Endothelial cell of umbilical vein (primary cell): ENCODE measurements at regions not wholly inside any gene's neighbourhood (a gene's known extent, or its start where the extent isn't known, plus 50 kb on each side); places are given as distances from the start of the nearest gene placed in this dataset.

Experiments
- BruUV-seq: library from RNA; stranded (reverse); fragments of 400-500 nt; replicated peaks from 2 replicates; lab custom pipeline; 2021; lab: Mats Ljungman, UMichigan
- CTCF ChIA-PET: fragments of 300-600, 350-600 bp; sonication (Branson Sonifier 250); formaldehyde crosslinking; loops from one replicate; lab custom pipeline; 2021; ENCODE audit warnings: antibody characterized with exemption, inconsistent platforms; lab: Charles Lee
- POLR2A ChIA-PET: fragments of 300-600, 350-600 bp; sonication (Branson Sonifier 250); formaldehyde crosslinking; loops from one replicate; lab custom pipeline; 2021; ENCODE audit warnings: antibody characterized with exemption, inconsistent platforms; lab: Charles Lee
- DNase-seq: peaks from one replicate; pipeline ENCODE4 v3.0.0-alpha.2; 2011; ENCODE audit warnings: low read depth, low spot score
- FAIRE-seq: peaks from 2 replicates; lab custom pipeline; 2011; peaks lifted over from hg19 to GRCh38; lab: Jason Lieb, UNC
- H2AFZ ChIP-seq: 2 replicates; pipeline ENCODE4 v1.6.0; 2012; ENCODE audit warnings: low read depth, low read length, control low read depth, inconsistent platforms
- H3K27ac ChIP-seq: 2 replicates; pipeline ENCODE4 v1.5.1; 2011; ENCODE audit warnings: low read depth, mild to moderate bottlenecking, control low read depth, low read length, moderate library complexity; ENCODE audit not compliant: insufficient read depth
- H3K27me3 ChIP-seq, 2 experiments: 2 replicates each; pipeline versions ENCODE4 v1.6.0 to v1.6.1; 2011; ENCODE audit warnings: low read length in 2 of 2, mixed read lengths in 1 of 2; ENCODE audit not compliant: control insufficient read depth in 2 of 2, insufficient read depth in 2 of 2
- H3K36me3 ChIP-seq, 2 experiments: 2 replicates in 1 of 2; 3 replicates in 1 of 2; pipeline ENCODE4 v1.5.1; 2011; ENCODE audit warnings: low read length in 2 of 2, mild to moderate bottlenecking in 1 of 2, moderate library complexity in 1 of 2; ENCODE audit not compliant: control insufficient read depth in 2 of 2, insufficient read depth in 2 of 2; ENCODE audit errors: extremely low read depth in 1 of 2
- H3K4me1 ChIP-seq: 3 replicates; pipeline ENCODE4 v1.5.1; 2011; ENCODE audit warnings: mild to moderate bottlenecking, low read length; ENCODE audit not compliant: control insufficient read depth, insufficient read depth; ENCODE audit errors: extremely low read depth
- H3K4me2 ChIP-seq: 2 replicates; pipeline ENCODE4 v1.6.1; 2011; ENCODE audit warnings: low read length, control low read depth, mixed read lengths; ENCODE audit not compliant: insufficient read depth
- H3K4me3 ChIP-seq, 3 experiments: fragments of 200-600 bp in 1 of 3; sonication (generic), shearing (Covaris generic) in 1 of 3; replicated peaks in 1 of 3; 2 replicates each; pipeline ENCODE4 v1.5.1; 2011 to 2016; ENCODE audit warnings: control low read depth in 3 of 3, low read length in 3 of 3, mild to moderate bottlenecking in 2 of 3, inconsistent platforms in 1 of 3, low read depth in 1 of 3, moderate library complexity in 1 of 3; ENCODE audit not compliant: insufficient read depth in 1 of 3
- H3K79me2 ChIP-seq: 2 replicates; pipeline ENCODE4 v1.6.0; 2012; ENCODE audit warnings: low read length, inconsistent platforms; ENCODE audit not compliant: control insufficient read depth, insufficient read depth
- H3K9ac ChIP-seq: replicated peaks from 2 replicates; pipeline ENCODE3; 2011; ENCODE audit warnings: low read length, control low read depth; ENCODE audit not compliant: insufficient read depth; ENCODE audit errors: extremely low read depth
- H3K9me1 ChIP-seq: replicated peaks from 3 replicates; pipeline ENCODE4 v1.6.0; 2011; ENCODE audit warnings: mild to moderate bottlenecking, low read length; ENCODE audit not compliant: control insufficient read depth, insufficient read depth; ENCODE audit errors: extremely low read depth
- H3K9me3 ChIP-seq: replicated peaks from 2 replicates; pipeline ENCODE4 v1.5.1; 2012; ENCODE audit warnings: low read length, inconsistent platforms; ENCODE audit not compliant: control insufficient read depth, insufficient read depth
- H4K20me1 ChIP-seq: replicated peaks from 2 replicates; pipeline ENCODE3; 2011; ENCODE audit warnings: mild to moderate bottlenecking, low read length; ENCODE audit not compliant: control insufficient read depth, insufficient read depth; ENCODE audit errors: extremely low read depth
- CTCF ChIP-seq, 2 donors: IDR thresholded peaks; 1 replicate in 1 of 2; 2 replicates in 1 of 2; pipeline ENCODE4 v1.5.1; 2011; ENCODE audit warnings: low read length in 2 of 2, mild to moderate bottlenecking in 2 of 2, moderate library complexity in 2 of 2, control low read depth in 1 of 2, inconsistent platforms in 1 of 2, low read depth in 1 of 2; ENCODE audit not compliant: insufficient read depth in 1 of 2; ENCODE audit errors: extremely low read depth in 1 of 2
- EZH2 ChIP-seq: IDR thresholded peaks from 2 replicates; pipeline ENCODE4 v1.6.1; 2012; ENCODE audit warnings: borderline replicate concordance, low read depth, mild to moderate bottlenecking, moderate library complexity, low read length, inconsistent platforms; ENCODE audit not compliant: severe bottlenecking
- FOS ChIP-seq: IDR thresholded peaks from 2 replicates; pipeline ENCODE4 v1.6.1; 2011; ENCODE audit warnings: mild to moderate bottlenecking, low read length, moderate library complexity, borderline replicate concordance; ENCODE audit not compliant: insufficient read depth
- GATA2 ChIP-seq: IDR thresholded peaks from 2 replicates; pipeline ENCODE4 v1.7.0; 2011; ENCODE audit warnings: low read depth, mild to moderate bottlenecking, moderate library complexity, mixed read lengths, low read length; ENCODE audit not compliant: insufficient read length, insufficient read depth
- JUN ChIP-seq: IDR thresholded peaks from 2 replicates; pipeline ENCODE4 v1.6.1; 2011; ENCODE audit warnings: borderline replicate concordance, low read depth; ENCODE audit not compliant: insufficient read length, insufficient read depth
- MAX ChIP-seq: IDR thresholded peaks from 2 replicates; pipeline ENCODE4 v1.6.1; 2011; ENCODE audit not compliant: insufficient read depth, insufficient read length
- MYC ChIP-seq: IDR thresholded peaks from one replicate; pipeline ENCODE4 v1.6.1; 2011; ENCODE audit warnings: mild to moderate bottlenecking, low read depth, low read length
- POLR2A ChIP-seq: IDR thresholded peaks from 2 replicates; pipeline ENCODE4 v1.6.1; 2012; ENCODE audit warnings: low read depth, mild to moderate bottlenecking, control low read depth, low read length
- POLR2AphosphoS5 ChIP-seq: IDR thresholded peaks from 2 replicates; pipeline ENCODE4 v1.6.1; 2012; ENCODE audit warnings: low read depth, mild to moderate bottlenecking, control low read depth, low read length, moderate library complexity; ENCODE audit not compliant: insufficient read depth
- dilution Hi-C: fragments of 300-500 bp; cut with MboI; formaldehyde crosslinking; loops from one replicate; pipeline ENCODE4 v1.15.0; 2019; ENCODE audit warnings: low sequenced_read_pairs; ENCODE audit not compliant: extremely low pct_ligation_motif_present
- intact Hi-C: fragments of 100-400 bp; cut with micrococcal nuclease; formaldehyde crosslinking; loops from one replicate; pipeline ENCODE4 v1.10.0; 2022

- no peak overlapping the region for H3K4me2 ChIP-seq
- H3K9me1 ChIP-seq, result no peaks in the 10 kb centered on the region
- TF ChIP-seq POLR2AphosphoS5 (no peak), JUN (no peak), CTCF (IDR thresholded peaks at IDR 0.05; ENCODE audit: extremely low read depth in 1 of 2, insufficient read depth in 1 of 2, low read depth in 1 of 2, low read length in 2 of 2) (no peak), GATA2 (no peak), MYC (no peak), EZH2 (no peak), FOS (no peak), POLR2A (no peak), MAX (no peak)
- H3K4me1 ChIP-seq, result no peaks in the 10 kb centered on the region
- intact Hi-C loops, result no loop called here
- ChIA-PET POLR2A (no interaction called here), CTCF (interaction anchor here (1.3 to 1.5 kb wide), 3 partner anchors 11 to 19 kb away, joined by 3 to 5 read pairs (median 5); no protein-coding TSS in a partner anchor)
- FAIRE-seq, result no peak
- H3K36me3 ChIP-seq, result no peaks in the 10 kb centered on the region
- no peaks in the 10 kb centered on the region for H3K27me3 ChIP-seq
- no peak overlapping the region for H3K9ac ChIP-seq
- H4K20me1 ChIP-seq, result no peaks in the 10 kb centered on the region
- dilution Hi-C loops, result no loop called here
- H3K79me2 ChIP-seq, result no peaks in the 10 kb centered on the region
- H3K9me3 ChIP-seq, result no peaks in the 10 kb centered on the region
- DNase-seq, result no peak
- BruUV-seq, result no TSS peak
- no peak overlapping the region for H2AFZ ChIP-seq
- no peak overlapping the region for H3K27ac ChIP-seq
- H3K4me3 ChIP-seq, result no peak overlapping the region
These were observed 210.4 kb upstream of the NUDT4 start for GRCh38 chr12:93167331-93167730.
